Spleen (tissue), 11 donors: ENCODE measurements at regions not wholly inside any gene's neighbourhood (a gene's known extent, or its start where the extent isn't known, plus 50 kb on each side); places are given as distances from the start of the nearest gene placed in this dataset.

Experiments
- DNase-seq: peaks from one replicate; pipeline ENCODE4 v3.0.0-alpha.2; 2020
- H3K27ac ChIP-seq, 8 donors: fragments of 200-600 bp; sonication (generic) in 7 of 8; 1 replicate in 4 of 8; 2 replicates in 4 of 8; pipeline versions ENCODE4 v1.5.0 to v1.8.0; 2016 to 2021; ENCODE audit warnings: inconsistent platforms in 4 of 8, mild to moderate bottlenecking in 4 of 8, moderate library complexity in 1 of 8
- H3K27me3 ChIP-seq, 7 donors: fragments of 200-600 bp; sonication (generic) in 6 of 7; replicated peaks in 1 of 7; 1 replicate in 4 of 7; 2 replicates in 3 of 7; pipeline versions ENCODE4 v1.5.0 to v1.8.0; 2016 to 2021; ENCODE audit warnings: inconsistent platforms in 3 of 7, mild to moderate bottlenecking in 1 of 7
- H3K36me3 ChIP-seq, 6 donors: fragments of 200-600 bp; sonication (generic) in 5 of 6; 1 replicate in 4 of 6; 2 replicates in 2 of 6; pipeline versions ENCODE4 v1.5.0 to v1.8.0; 2016 to 2021; ENCODE audit warnings: inconsistent platforms in 2 of 6
- H3K4me1 ChIP-seq, 6 donors: fragments of 200-600 bp; sonication (generic) in 5 of 6; 1 replicate in 3 of 6; 2 replicates in 3 of 6; pipeline versions ENCODE4 v1.5.0 to v1.8.0; 2016 to 2021; ENCODE audit warnings: inconsistent platforms in 3 of 6
- H3K4me3 ChIP-seq, 8 donors: fragments of 200-600 bp; sonication (generic) in 7 of 8; 1 replicate in 4 of 8; 2 replicates in 4 of 8; pipeline versions ENCODE4 v1.5.0 to v1.8.0; 2016 to 2021; ENCODE audit warnings: inconsistent platforms in 4 of 8, mild to moderate bottlenecking in 4 of 8, moderate library complexity in 2 of 8
- H3K9me3 ChIP-seq, 8 donors: fragments of 200-600 bp; sonication (generic) in 7 of 8; 1 replicate in 4 of 8; 2 replicates in 4 of 8; pipeline versions ENCODE4 v1.5.0 to v1.8.0; 2016 to 2021; ENCODE audit warnings: inconsistent platforms in 4 of 8
- POLR2A ChIP-seq, 3 donors: fragments of 450-650 bp; IDR thresholded peaks; one replicate each; pipeline ENCODE4 v1.5.1; 2017; ENCODE audit warnings: antibody characterized with exemption in 3 of 3, mild to moderate bottlenecking in 1 of 3
- POLR2AphosphoS5 ChIP-seq, 3 donors: sonication (generic); formaldehyde crosslinking; IDR thresholded peaks; one replicate each; pipeline ENCODE4 v1.5.1; 2017; ENCODE audit warnings: antibody characterized with exemption in 3 of 3
- whole genome bisulfite sequencing, 5 donors: extraction: QIAGEN DNeasy Blood & Tissue Kit in 3 of 5; methylation state at CpG; one replicate each; pipeline versions ENCODE4 v1.1.5 to v1.1.7; 2013 to 2018; 5-methylcytosine and 5-hydroxymethylcytosine counted together
- intact Hi-C: fragments of 100-400 bp; cut with DNase I; formaldehyde crosslinking; loops from one replicate; pipeline ENCODE4 v1.15.0; 2023; ENCODE audit warnings: low total_unique reads
- TF ChIP-seq, protein P1 (sequence below), 11 experiments: fragments of 200-600 bp in 7 of 11; fragments of 450-650 bp in 4 of 11; sonication (generic) in 4 of 11; IDR thresholded peaks in 8 of 11; conservative IDR thresholded peaks in 3 of 11; 1 replicate in 7 of 11; 2 replicates in 4 of 11; pipeline versions ENCODE4 v1.4.0 to v1.8.0; 2016 to 2021; ENCODE audit warnings: antibody characterized with exemption in 11 of 11, inconsistent platforms in 4 of 11, mild to moderate bottlenecking in 1 of 11
- donor health status: healthy with polysubstance abuse.
- donor health status: DM: no; HTN: no; CAD: no; lungs with moderate emphysema.
- donor health status: DM: no; HTN: no; CAD: no.
- donor health status: Bipolar disorder and iron deficiency.
- donor health status: healthy.
- donor health status: DM: no; HTN: no; CAD: no.
- donor health status: DM: yes; HTN: yes; CAD: no.

DNA sequence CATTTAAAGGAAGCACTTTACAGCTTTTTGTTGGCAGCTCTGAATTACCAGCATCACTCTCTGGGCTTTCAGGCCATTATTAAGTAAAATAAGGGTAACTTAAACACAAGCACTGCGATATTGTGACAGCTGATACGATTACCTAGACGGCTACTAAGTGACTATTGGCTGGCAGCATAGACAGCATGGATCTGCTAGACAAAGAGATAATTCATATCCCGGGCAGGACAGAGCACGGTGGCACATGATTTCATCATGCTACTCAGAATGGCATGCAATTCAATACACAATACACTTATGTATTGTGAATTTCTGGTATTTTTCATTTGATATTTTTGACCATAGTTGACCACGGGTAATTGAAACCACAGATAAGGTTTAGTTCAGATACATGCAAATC lies 522.0 kb upstream of the LRRN3 start:
- H3K4me3 ChIP-seq: no peak overlapping the region
- H3K36me3 ChIP-seq: no peaks in the 10 kb centered on the region
- no peak overlapping the region for H3K27ac ChIP-seq
- TF ChIP-seq, protein P1, sequence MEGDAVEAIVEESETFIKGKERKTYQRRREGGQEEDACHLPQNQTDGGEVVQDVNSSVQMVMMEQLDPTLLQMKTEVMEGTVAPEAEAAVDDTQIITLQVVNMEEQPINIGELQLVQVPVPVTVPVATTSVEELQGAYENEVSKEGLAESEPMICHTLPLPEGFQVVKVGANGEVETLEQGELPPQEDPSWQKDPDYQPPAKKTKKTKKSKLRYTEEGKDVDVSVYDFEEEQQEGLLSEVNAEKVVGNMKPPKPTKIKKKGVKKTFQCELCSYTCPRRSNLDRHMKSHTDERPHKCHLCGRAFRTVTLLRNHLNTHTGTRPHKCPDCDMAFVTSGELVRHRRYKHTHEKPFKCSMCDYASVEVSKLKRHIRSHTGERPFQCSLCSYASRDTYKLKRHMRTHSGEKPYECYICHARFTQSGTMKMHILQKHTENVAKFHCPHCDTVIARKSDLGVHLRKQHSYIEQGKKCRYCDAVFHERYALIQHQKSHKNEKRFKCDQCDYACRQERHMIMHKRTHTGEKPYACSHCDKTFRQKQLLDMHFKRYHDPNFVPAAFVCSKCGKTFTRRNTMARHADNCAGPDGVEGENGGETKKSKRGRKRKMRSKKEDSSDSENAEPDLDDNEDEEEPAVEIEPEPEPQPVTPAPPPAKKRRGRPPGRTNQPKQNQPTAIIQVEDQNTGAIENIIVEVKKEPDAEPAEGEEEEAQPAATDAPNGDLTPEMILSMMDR (IDR thresholded peaks at IDR 0.05 in 8 of 11, conservative IDR thresholded peaks at IDR 0.05 in 3 of 11): no peak
- TF ChIP-seq POLR2A (IDR thresholded peaks at IDR 0.05) (no peak), POLR2AphosphoS5 (IDR thresholded peaks at IDR 0.05) (no peak)
- H3K9me3 ChIP-seq: no peaks in the 10 kb centered on the region
- DNase-seq: no peak
- H3K27me3 ChIP-seq: no peaks in the 10 kb centered on the region
- intact Hi-C loops: no loop called here
- H3K4me1 ChIP-seq: no peaks in the 10 kb centered on the region
- WGBS, 5 donors: 87 to 95% (median 88%) methylated on average over 6 of the region's 6 CpGs

GRCh38 chr7:110569486-110570205 lies 521.3 kb upstream of the LRRN3 start:
- TF ChIP-seq, protein P1 (IDR thresholded peaks at IDR 0.05 in 8 of 11, conservative IDR thresholded peaks at IDR 0.05 in 3 of 11): no peak
- TF ChIP-seq POLR2A (IDR thresholded peaks at IDR 0.05) (no peak), POLR2AphosphoS5 (IDR thresholded peaks at IDR 0.05) (no peak)
- no peak overlapping the region for H3K27ac ChIP-seq
- intact Hi-C loops: no loop called here
- 64 to 76% (median 68%) methylated on average over 6 of the region's 6 CpGs for WGBS, 5 donors
- H3K36me3 ChIP-seq: no peaks in the 10 kb centered on the region
- no peak overlapping the region for H3K4me3 ChIP-seq
- H3K9me3 ChIP-seq: no peaks in the 10 kb centered on the region
- H3K4me1 ChIP-seq: no peaks in the 10 kb centered on the region
- DNase-seq: no peak
- H3K27me3 ChIP-seq: no peaks in the 10 kb centered on the region

GRCh38 chr7:110573862-110574528 lies 516.9 kb upstream of the LRRN3 start:
- 67 to 83% (median 69%) methylated on average over 6 of the region's 6 CpGs for WGBS, 5 donors
- intact Hi-C loops: no loop called here
- Histone ChIP-seq H3K4me1 (no peaks in the 10 kb centered on the region), H3K27me3 (no peaks in the 10 kb centered on the region), H3K9me3 (no peaks in the 10 kb centered on the region), H3K36me3 (no peaks in the 10 kb centered on the region), H3K4me3 (no peak overlapping the region), H3K27ac (no peak overlapping the region)
- DNase-seq: no peak
- TF ChIP-seq, protein P1 (IDR thresholded peaks at IDR 0.05 in 8 of 11, conservative IDR thresholded peaks at IDR 0.05 in 3 of 11): no peak
- TF ChIP-seq POLR2A (IDR thresholded peaks at IDR 0.05): no peak
- TF ChIP-seq POLR2AphosphoS5 (IDR thresholded peaks at IDR 0.05): no peak

DNA sequence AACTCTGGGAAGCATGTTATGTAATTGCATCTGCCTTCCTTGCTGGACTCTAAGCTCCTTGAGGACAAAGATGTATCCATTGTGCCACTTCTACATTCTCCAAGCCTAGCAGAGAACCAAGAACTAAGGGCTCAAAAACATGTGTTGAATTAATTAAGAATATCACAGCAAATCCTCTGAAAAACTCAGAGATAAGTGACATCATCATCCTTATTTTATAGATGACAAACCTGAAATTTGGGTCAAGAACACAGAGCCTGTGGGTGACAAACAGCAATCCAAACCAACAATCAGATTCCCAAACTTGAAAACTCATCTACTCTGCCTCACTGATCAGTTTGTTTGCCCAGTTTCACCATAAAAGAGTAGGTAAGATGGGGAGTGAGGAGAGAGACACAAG lies 503.6 kb upstream of the LRRN3 start:
- intact Hi-C loops: no loop called here
- H3K27me3 ChIP-seq: no peaks in the 10 kb centered on the region
- no peak overlapping the region for H3K4me3 ChIP-seq
- no peak overlapping the region for H3K27ac ChIP-seq
- no peaks in the 10 kb centered on the region for H3K36me3 ChIP-seq
- peaks cover 0 to 4% (median 0%) of the 10 kb centered on the region in 8 donors for H3K9me3 ChIP-seq
- no peaks in the 10 kb centered on the region for H3K4me1 ChIP-seq
- no peak for DNase-seq
- TF ChIP-seq, protein P1 (IDR thresholded peaks at IDR 0.05 in 8 of 11, conservative IDR thresholded peaks at IDR 0.05 in 3 of 11): no peak
